ENCODE measurements at regions not wholly inside any gene's neighbourhood (a gene's known extent, or its start where the extent isn't known, plus 50 kb on each side); places are given as distances from the start of the nearest gene placed in this dataset.
A peak's percentile ranks its signal among the peaks of the same experiment; 100 is the strongest.

DNA sequence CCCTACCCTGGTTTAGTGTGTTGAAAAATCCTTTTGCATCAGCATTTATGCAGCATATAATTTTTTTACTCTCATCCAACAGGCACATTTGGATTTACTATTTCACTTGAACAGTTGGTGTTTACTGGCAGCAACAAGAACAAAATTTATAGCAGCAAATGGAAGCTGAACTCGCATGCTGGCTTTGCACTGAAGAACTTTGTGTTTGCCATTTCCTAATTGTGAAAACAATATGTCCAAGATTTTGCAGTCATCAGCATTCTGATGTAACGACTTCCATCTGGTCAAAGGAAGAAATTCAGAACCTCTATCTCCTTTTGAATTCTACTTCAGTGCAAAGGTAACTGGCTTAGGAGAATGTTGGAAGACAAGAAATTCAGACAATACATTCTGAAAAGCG, 131.0 kb downstream of the DLEU7 start:
- WGBS, 2 donors, result 76 to 81% methylated on average over 3 of the region's 3 CpGs
- no peaks in the 10 kb centered on the region for H3K9me3 ChIP-seq
- H3K27me3 ChIP-seq, result no peaks in the 10 kb centered on the region
- peak overlapping the region in 1 of 10 donors; percentile 88 for H3K27ac ChIP-seq
- DNase-seq, result no peak
- TF ChIP-seq, protein P1, sequence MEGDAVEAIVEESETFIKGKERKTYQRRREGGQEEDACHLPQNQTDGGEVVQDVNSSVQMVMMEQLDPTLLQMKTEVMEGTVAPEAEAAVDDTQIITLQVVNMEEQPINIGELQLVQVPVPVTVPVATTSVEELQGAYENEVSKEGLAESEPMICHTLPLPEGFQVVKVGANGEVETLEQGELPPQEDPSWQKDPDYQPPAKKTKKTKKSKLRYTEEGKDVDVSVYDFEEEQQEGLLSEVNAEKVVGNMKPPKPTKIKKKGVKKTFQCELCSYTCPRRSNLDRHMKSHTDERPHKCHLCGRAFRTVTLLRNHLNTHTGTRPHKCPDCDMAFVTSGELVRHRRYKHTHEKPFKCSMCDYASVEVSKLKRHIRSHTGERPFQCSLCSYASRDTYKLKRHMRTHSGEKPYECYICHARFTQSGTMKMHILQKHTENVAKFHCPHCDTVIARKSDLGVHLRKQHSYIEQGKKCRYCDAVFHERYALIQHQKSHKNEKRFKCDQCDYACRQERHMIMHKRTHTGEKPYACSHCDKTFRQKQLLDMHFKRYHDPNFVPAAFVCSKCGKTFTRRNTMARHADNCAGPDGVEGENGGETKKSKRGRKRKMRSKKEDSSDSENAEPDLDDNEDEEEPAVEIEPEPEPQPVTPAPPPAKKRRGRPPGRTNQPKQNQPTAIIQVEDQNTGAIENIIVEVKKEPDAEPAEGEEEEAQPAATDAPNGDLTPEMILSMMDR (IDR thresholded peaks at IDR 0.05), result no peak
- H3K4me3 ChIP-seq, result no peak overlapping the region
- H3K4me1 ChIP-seq, result peaks cover 0 to 49% (median 15%) of the 10 kb centered on the region in 9 donors
- intact Hi-C loops (cut with DNase I), result no loop called here
- no peaks in the 10 kb centered on the region for H3K36me3 ChIP-seq
- no peak for ATAC-seq

DNA sequence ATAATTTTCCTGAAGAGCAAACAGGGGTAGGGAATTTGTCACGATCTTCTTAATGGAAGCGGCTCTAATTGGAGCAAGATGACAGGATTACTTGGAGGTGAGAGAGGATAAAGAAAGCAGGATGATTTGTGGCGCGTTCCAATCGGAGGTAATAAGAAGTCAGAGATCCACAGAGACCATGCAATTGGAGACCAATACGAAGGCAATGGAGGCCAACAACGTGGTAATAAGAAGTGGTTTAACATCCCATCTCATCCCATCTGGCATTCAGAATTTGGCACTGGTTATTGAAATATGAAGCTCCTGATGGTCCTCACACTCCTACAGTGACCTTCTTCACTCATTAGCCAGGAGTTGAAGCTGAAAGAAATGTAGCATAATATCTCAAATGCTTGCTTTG, 130.6 kb downstream of the DLEU7 start:
- ATAC-seq (no peak), DNase-seq (no peak)
- 94 to 95% methylated on average over 7 of the region's 7 CpGs for WGBS, 2 donors
- no peaks in the 10 kb centered on the region for H3K27me3 ChIP-seq
- H3K9me3 ChIP-seq, result no peaks in the 10 kb centered on the region
- no peaks in the 10 kb centered on the region for H3K36me3 ChIP-seq
- H3K4me3 ChIP-seq, result no peak overlapping the region
- H3K4me1 ChIP-seq, result peaks cover 0 to 44% (median 11%) of the 10 kb centered on the region in 9 donors
- H3K27ac ChIP-seq, result peak overlapping the region in 1 of 10 donors; percentile 88
- intact Hi-C loops (cut with DNase I), result no loop called here
- TF ChIP-seq, protein P1 (IDR thresholded peaks at IDR 0.05), result no peak

GRCh38 chr13:50713523-50714248, 129.8 kb downstream of the DLEU7 start:
- ATAC-seq (peak in 7 of 8 donors; percentile 56 to 71 (median 64)), DNase-seq (no peak)
- Histone ChIP-seq H3K27me3 (no peaks in the 10 kb centered on the region), H3K27ac (peak overlapping the region in 1 of 10 donors; percentile 88), H3K9me3 (no peaks in the 10 kb centered on the region), H3K36me3 (no peaks in the 10 kb centered on the region), H3K4me3 (peak overlapping the region in 1 of 10 donors; percentile 40), H3K4me1 (peaks cover 0 to 43% (median 7%) of the 10 kb centered on the region in 9 donors)
- 80 to 84% methylated on average over 12 of the region's 12 CpGs for WGBS, 2 donors
- TF ChIP-seq, protein P1 (IDR thresholded peaks at IDR 0.05), result no peak
- intact Hi-C loops (cut with DNase I), result no loop called here

- Histone ChIP-seq H3K9me3 (no peaks in the 10 kb centered on the region), H3K27me3 (no peaks in the 10 kb centered on the region), H3K36me3 (no peaks in the 10 kb centered on the region), H3K4me3 (peak overlapping the region in 1 of 10 donors; percentile 40), H3K4me1 (peaks cover 0 to 43% (median 7%) of the 10 kb centered on the region in 9 donors), H3K27ac (peak overlapping the region in 1 of 10 donors; percentile 88)
- ATAC-seq (no peak), DNase-seq (no peak)
- TF ChIP-seq, protein P1 (IDR thresholded peaks at IDR 0.05), result no peak
- WGBS, 2 donors, result 95% methylated on average over 12 of the region's 12 CpGs
- intact Hi-C loops (cut with DNase I), result no loop called here
These were observed 128.6 kb downstream of the DLEU7 start for GRCh38 chr13:50714891-50715290.
